Activated naive CD8-positive, alpha-beta T cell treated with anti-CD3 and anti-CD28 coated beads, Interleukin-2, amount 50 U/mL, for 16 hours (primary cell): ENCODE measurements at regions not wholly inside any gene's neighbourhood (a gene's known extent, or its start where the extent isn't known, plus 50 kb on each side); places are given as distances from the start of the nearest gene placed in this dataset.

Source experiments
- DNase-seq: peaks from one replicate; pipeline ENCODE4 v3.0.0-alpha.2; 2020; ENCODE audit warnings: low read depth, low spot score

DNA sequence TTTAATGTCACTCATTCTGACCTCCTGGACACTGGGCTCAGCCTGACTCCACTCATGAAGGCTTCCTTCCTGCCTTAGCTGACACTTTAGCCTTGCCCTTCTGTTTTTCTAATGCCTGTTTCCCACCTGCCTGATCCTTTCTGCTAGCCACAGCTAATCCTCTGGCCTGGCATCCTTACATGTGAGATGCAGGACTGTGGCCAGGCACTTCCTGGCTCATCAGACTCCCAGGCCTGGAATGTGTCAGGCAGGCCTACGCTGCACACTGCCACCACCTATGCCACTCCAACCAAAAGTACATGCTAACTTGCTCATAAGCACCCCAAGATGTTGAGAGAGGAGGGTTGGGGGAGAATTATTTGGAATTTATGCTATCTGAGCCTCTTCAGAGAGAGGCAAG, 138.8 kb upstream of the NALF2 start:
- DNase-seq, result no peak

DNA sequence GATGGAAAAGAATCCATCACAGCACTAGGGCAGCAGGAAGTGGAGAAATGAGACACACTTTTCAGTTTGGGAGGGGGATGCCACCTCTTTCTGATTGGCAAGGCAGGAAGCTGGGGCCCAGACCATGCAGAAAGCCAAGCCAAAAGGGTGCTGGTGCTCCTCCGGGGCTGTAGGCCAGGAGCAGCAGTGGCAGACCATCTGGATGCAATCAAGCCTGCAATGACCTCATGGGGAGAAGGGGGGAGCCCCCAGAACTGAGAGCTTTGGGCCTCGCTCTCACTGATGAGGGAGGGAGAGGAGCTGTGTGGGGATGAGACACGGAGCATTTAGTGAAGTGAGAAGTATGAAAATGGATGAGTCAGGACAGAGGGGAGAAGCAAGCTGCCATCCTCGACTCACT, 141.3 kb upstream of the NALF2 start:
- no peak for DNase-seq

DNA sequence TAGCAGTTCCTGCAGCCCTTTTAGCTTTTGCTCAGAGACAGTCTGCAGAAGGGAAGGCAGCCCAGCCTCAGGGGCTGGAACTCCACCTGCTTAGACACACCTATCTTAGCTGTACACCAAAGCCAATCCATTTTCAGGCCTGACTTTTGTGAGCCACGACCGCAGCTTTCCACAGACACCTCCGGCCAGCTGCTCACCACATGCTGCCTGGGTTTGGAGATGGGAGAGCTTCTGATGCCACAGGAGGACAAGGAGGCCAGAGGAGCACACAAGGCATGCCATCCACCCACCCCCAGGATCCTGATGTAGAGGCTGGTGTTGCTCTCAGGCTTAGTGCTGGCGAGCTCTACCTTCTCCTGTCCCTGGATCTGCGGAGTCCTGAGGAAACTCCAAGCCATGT, 141.8 kb upstream of the NALF2 start:
- no peak for DNase-seq

DNA sequence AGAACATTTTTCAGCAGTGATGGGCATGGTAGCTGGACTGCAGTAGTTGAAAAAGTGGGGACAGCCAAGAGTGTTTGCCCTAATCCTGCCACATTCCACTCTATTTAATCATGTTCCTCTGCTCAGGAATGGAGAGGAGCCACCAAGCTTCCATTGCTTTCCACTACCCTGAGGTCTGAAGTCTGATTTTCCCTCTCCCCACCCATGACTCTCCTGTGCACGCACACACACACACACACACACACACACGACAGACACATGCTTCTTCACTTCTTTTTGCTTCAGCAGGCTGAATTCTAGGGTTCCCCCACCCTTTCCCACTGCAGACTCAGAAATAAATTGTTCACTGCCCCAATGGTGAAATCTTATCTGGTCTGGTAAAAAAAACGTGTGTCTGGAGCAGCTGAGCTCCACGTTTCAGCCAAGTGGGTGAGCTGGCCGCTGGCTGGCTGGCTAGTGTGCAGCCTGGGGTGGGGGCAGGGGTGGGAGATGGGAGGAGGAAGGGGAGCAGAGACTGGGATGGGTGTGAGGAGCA, 142.7 kb upstream of the NALF2 start:
- DNase-seq, result no peak

DNA sequence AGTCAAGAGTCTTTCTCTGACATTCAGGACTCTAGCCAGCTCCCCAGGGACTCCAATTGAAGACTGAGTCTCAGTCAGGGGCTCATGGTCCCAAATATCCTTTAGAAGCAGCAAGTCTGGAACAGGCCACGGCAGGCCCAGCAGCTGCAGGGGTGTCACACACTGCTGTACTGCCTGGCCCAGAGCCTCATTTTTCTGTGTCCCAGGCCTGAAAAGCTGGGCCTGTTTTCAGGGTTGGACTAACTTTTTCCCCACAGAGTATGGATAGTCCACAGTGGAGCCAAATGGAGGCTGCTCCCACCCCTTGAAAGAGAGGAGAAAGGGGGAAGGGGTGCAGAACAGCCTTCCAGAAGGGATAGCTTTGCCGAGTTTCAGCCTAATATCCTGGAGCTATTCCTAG, 146.8 kb upstream of the NALF2 start:
- DNase-seq, result no peak

DNA sequence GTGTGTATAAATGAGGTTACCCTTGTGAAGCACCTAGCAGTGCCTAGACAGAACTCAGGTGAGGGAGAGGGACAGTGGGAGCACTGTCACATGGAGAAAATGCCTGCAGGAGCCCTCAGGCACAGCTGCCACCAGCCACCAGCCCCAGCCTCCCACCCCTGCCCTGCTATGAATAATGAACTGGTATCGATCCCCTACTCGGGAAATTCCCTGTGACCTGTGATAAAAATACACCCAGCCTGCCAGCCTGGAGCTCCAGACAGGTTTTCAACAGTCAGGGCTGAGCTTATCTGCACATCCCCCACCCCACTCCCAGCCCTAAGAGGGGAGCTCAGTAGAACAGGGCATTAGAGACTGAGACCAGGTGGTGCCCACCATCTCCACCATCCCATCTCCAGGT, 159.6 kb upstream of the PJA1 start:
- no peak for DNase-seq

DNA sequence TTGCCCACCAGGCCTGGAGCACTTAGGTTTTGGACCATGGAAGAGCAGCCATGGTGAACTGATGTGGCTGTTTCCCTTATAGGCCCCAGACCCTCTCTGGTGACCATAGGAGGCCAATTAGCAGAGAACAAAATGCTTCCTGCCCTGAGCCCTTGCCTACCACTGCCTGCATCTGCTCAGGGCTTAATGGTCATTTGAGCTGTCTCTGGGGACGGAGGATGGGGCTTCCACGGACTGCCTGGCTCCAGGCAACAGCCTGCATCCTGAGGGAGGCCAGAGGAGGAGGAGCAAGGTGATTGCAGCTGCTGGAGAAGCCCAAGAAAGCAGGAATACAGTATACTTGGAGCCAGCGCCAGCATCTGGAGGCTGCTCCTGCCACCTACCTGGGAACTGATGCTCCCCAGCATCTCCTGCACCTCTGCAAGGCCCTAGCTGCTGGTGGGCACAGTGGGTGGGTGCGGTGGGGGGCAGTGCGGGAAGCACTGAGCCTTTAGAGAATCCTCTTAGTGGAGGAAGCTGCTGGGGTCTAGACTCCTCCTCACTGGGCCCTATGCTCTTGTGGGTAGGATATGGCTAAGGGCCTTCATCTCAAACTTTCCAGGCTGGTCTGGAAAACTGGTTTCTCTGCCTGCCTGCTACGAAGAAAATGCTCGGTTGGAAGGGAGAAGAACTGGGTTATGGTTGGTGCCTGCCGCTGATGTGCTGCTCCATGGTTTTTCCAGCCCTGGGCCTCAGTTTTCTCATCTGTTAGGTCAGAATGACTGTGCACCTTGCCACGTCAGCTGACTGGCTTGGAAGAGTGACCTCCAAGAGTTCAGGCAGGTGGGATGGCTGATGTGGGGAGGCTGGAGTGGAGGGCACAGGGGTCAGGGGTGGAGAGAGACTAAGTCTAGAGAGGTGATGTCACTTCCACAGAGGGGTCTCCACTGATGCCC, 158.8 kb upstream of the PJA1 start:
- DNase-seq, result no peak

DNA sequence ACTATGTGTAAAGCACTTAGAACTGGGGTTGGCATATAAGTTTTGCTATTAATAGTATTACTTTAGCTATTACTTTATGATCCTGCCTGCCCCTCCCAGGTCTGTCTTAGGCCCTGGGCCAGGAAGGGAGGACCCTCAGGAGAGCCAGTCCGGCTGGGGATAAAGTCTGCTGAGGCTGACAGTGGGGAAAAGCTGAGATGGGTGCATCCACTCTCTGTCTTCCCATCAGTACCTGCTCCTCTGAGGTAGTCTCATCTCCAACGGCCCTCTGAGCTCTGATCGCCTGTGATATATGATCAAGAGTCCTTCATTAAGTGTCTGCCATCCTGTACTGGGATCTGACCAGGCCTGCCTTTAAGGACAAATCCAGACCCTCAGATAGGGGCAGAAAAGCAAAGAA, 156.5 kb upstream of the PJA1 start:
- DNase-seq, result no peak

DNA sequence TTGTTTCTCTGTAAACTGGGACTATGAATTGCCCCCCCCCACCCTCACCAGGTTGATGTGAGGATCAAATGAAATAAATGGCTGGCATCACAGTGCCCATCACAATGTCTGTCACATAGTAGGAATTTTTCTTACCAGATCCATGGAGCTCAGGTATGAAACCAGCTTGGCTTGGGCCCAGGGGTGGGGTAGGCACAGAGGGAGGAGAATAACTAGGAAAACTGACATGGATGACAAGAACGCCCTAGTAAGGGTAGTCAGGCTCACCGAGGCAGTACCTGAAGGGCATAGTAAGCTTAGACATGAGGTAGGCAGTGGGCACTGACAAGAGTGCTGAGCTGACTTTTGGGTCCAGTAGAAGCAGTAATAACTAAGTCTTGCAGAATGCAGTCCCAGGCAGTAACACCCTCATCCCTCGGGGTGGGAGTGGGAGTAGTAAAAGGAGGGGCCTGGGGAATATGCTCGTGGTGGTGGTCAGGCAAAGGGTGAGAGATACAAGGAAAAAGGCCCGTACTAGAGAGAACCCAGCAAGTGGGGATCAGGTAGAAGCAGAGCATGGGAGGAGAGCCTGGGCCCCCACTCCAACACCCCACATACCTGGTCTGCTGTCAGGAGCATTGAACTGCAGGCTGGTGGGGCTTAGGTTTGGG, 155.9 kb upstream of the PJA1 start:
- no peak for DNase-seq

DNA sequence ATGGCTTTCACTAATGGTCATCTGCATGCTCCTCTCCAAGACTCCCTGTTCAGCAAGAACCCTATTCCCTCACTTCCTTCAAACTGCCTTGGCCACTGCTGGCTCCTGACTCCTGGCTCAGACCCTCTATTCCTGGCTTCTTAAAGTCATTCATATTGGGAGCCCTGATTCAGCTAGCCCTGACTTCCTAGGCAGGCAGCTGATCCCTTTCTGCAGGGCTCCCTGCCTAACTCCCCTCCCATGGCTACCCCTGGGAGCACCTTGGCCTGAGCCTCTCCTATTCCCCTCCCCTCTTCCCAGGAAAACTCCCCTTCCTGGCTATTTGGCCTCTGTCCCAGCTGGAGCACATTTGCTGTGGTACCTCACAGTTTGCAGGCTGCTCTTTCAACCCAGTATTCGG, 154.9 kb upstream of the PJA1 start:
- no peak for DNase-seq

DNA sequence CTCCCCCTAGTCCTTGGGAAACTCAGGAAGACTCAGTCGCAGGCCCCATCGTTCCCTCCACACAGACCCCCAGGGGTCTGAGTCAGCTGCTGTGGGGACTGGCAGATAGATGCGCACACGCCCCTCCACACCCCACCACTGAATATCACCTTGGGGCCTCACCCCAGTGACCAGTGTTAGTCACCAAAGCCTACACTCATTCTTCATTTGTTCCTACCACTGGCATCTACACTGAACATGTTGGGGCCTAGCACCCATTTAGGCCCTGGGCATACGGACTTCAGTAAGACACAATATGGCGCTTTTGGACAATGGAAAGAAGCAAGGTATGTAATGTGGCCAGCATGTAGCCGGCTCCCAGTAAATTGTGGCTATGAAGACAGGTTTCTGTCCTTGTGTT, 154.1 kb upstream of the PJA1 start:
- no peak for DNase-seq

DNA sequence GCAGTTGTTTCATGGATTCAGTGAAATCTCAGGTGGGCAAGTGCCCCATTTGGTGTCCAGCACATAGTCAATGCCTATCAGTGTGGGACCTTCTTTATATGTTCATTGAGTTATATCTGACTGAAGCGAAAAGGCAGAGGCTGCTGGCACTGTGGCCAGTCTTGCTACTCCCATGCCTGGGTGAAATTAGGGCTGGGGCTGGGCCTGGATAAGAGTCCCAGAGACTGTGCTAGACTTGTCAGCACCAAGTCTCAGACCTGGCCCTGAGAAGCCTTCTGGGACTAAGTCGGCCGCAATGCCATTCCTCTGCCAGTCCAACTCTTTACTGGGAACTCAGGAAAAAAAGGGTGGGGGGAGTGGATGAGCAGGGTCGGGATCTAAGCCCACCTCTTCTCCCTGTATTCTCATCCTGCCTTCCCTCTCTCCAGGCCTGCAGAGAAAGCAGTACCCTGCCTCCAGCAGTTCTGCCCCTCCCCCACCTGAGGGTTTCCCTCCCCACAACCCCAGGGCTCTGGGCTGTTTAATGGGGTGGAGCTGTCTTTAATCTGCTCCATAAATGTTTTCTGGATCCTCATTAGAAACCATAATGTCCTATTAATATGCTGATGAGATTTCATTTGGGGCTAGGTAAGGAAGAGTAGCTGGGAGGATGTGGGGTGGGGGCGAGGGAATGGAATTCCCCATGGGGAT, 153.5 kb upstream of the PJA1 start:
- DNase-seq, result no peak

DNA sequence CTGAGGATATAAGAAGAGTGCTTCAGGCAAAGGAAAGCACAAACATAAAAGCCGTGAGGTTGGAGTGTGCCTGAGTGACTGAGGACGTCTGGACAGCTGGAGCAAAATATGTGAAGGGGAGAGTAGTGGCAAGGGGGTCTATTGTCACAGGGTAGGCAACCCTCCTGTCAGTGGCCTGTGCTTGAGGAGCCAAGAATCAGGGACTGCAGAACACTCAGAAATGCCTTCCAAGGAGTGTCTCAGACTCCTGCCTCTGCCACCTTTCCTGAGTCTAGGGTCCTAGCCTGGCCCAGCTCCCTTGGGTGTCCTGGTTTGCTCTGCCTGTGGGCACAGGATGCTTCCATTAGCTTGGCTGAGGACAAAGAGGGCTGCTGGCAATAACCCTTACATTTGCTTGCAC, 152.5 kb upstream of the PJA1 start:
- no peak for DNase-seq

DNA sequence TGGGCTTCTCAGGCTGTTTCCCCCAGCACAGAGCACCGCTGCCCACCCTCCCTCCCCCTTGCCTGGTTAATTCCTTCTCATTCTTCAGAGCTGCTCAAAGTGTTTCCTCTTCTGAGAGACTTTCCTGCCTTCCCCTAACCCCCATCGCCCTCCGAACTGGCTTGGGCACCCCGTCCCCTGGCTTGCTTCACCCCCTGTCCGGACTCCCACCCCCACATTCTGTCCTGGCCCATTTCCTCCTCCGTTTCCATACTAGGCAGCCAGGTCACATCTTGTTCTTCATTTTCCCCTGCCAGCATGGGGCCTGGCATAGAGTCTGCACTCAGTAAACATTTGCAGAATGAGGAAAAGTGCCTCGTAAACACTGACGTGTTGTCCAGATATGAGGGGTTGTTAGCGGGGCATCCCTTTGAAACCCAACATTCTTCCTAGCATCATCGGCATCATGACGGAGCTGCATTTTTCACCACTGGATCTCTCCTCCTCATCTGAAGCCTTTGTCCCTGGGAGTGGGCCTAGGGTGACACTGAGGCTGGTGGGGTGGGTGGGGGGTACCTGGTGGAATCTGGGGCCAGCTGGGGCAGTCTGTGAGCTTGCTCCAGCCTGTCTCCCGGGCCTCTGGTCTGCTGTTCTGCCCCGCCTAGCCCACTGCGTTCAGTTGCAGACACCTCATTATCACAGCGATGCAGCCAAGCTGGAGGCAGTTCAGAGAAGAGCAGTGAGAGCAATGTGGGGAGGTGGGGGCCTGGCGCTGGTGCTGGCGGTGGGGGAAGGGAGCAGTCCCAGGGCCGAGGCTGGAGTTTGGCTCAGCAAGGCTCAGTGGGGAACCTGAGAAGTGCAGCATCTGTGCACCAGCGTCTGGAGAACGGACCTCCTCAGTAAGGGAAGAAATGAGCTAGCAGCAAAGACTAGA, 149.4 kb upstream of the PJA1 start:
- DNase-seq, result no peak

DNA sequence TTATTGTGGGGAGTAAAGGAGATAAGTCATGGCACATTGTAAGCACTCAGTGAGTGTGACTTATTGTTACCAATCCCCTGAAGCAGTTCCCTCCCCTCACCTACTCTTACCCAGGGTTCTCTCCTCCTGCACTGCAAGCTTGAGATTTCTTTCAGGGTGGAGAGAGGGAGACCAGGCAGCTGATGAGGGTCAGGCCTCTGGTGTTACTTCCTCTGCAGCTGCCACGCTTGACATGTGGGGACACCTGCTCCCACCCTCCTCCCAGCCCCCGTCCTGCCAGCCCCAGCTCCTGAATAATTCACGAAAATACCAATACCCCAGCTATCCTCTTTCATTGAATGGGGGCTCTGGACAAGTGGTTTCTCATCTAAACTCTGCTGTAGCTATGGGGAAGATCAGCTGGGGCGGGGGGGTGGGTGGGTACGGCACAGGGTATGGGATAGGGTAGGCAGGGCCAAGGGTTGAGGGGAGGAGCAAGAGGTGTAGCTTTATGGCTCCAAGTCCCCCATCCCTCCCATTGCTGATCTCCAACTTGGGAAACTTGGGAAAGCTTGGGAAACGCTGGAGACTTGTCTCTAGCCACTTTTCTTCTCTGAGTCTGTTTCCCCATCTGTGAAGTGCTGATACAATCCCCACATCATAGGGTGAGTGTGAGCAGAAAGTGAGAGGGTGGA, 148.5 kb upstream of the PJA1 start:
- DNase-seq, result no peak

DNA sequence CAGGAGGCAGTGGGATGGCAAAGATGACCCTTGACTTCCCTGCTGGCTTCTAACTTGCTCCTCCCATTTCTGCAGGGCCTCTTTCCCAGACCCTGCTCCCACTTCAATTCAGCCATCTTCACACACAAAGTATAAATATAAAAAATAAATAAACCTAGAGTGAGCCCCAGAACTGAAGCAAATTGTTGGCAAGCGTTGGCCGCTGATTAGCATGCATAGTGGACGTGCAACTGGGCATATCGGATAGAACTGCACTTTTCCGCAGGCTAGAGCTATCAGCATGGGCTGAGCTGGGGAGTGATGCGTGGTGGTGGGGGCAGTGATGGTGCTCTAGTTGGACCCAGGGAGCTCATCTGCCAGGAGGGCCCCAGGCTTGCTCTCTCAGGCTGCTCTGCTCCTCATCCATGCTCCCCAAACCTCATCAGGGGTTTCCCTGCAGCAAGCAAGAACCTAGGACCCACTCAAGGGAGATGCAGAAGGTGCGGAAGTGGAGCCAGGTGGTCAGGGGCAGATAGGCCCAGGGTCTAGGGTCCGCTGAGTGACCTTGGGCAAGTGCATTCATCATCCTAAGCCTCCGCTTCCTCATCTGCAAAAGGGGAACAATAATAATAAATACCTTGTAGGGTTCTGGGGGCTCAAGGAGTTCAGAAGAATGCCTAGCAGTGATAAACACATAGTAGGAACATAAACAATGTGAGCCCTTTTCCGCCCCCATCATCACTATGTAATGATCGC, 146.8 kb upstream of the PJA1 start:
- DNase-seq, result no peak

DNA sequence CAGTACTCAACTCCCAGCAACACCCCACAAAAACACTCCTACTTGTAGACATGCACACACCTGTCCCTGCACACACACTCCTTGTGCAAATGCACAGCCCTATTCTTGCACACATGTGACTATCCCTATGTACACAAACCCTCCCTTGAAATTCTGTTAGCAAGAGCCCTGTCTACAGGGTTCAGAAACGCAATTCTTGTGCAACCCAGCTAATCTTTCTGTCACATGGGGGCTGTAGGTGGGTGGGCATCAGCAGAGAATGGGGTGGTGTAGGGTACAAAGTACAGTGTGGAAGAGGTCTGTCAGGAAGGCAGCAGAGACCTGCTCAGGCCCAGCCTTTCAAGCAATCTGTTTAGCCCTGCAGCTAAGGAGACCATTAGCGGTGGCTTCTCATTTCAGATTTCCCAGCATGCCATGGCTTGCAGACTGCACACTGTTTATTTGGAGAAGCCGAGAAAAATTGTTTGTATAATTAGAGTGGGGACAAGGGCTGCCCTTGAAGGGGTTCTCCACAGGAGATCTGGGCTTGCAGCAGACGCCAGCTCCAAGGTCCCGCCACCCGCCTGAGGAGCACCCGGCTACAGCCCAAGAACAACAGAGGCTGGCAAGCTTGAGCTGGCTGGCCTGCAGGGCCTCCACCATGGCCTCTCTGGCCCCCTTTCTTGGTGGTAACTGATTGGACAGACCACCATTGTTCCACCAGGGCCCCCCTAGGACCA, 144.0 kb upstream of the PJA1 start:
- no peak for DNase-seq

DNA sequence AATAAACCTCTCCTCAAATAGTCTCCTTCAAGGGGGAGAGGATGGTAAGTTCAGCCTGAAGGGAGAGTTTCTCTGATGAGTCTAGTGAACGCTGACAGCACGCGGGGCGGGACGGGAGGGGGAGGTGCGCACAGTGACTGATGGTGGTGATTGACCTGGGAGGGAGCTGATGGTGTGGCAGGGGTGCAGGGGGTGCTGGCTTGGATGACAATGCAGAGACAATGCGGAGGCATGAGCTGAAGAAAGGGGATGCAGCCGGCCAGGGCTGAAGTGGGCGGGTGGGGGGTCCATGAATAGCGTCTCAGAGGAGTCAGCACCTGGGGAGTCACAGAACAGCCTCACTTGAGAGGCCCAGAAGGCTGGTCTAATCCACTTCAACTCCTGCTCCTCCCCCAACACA, 142.5 kb upstream of the PJA1 start:
- DNase-seq, result no peak

DNA sequence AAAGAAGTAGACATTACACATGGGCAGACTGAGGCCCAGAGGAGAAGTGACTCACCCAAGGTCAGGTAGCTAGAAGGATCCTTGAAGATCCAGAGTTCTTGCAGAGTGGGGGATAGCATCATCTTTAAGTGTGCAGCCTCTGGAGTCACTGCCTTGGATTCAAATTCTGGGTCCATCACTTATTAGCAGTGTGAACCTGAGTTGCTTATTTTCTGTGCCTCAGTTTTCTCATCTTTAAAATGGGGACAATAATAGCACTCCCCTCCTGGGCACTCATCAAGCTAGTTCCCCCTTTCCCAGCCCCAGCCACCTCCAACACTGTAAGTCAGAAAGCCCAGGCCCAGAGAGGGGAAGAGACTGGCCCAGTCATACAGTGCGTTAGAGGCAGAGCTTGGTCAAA, 141.8 kb upstream of the PJA1 start:
- no peak for DNase-seq

DNA sequence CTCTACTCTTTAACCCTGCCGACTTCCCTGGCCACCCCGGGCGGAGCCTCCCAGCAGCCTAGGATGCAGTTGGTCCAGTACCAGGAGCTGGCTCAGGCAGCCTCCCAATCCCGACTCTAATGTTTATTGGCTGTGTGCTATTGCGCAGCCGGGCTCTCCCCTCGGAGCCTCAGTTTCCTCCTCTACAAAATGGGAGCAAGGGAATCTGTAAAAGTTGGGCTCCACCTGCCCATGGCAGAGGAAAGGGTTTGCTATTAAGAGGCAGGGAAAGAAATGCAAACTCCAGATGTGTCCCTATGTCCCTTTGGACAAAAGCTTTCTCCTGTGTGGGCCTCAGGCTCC, 140.8 kb upstream of the PJA1 start:
- no peak for DNase-seq
